UCSD-AML1 (cell line): ENCODE measurements at regions not wholly inside any gene's neighbourhood (a gene's known extent, or its start where the extent isn't known, plus 50 kb on each side); places are given as distances from the start of the nearest gene placed in this dataset.
"Not testable (repeated sequence)": the region's sequence is repeated elsewhere in the genome, so short reads cannot be mapped to it uniquely, and the experiment has no call there.

Experiments used
- DNase-seq: peaks from one replicate; lab custom pipeline; 2025; ENCODE audit not compliant: unreplicated experiment; lab: John Stamatoyannopoulos, UW

GRCh38 chr6:114955363-114955762 is 612.5 kb upstream of the HS3ST5 start:
- DNase-seq: no peak

GRCh38 chr6:114952229-114952628 is 609.4 kb upstream of the HS3ST5 start:
- DNase-seq: no peak

GRCh38 chr6:114945392-114945791 is 602.6 kb upstream of the HS3ST5 start:
- no peak for DNase-seq

GRCh38 chr6:114941078-114941477 is 598.3 kb upstream of the HS3ST5 start:
- DNase-seq: no peak

- no peak for DNase-seq
Measured at GRCh38 chr6:114940181-114940580, 597.4 kb upstream of the HS3ST5 start.

- no peak for DNase-seq
Measured at GRCh38 chr6:114939630-114940029, 596.8 kb upstream of the HS3ST5 start.

- no peak for DNase-seq
Measured at GRCh38 chr6:114936080-114936479, 593.3 kb upstream of the HS3ST5 start.

- DNase-seq: no peak
Measured at GRCh38 chr6:114934079-114934478, 591.3 kb upstream of the HS3ST5 start.

GRCh38 chr6:114928731-114929130 is 585.9 kb upstream of the HS3ST5 start:
- DNase-seq: not testable (repeated sequence)

- DNase-seq: no peak
Measured at GRCh38 chr6:114906096-114906495, 563.3 kb upstream of the HS3ST5 start.

- no peak for DNase-seq
Measured at GRCh38 chr6:114897536-114897935, 554.7 kb upstream of the HS3ST5 start.

- no peak for DNase-seq
Measured at GRCh38 chr6:114892211-114892610, 549.4 kb upstream of the HS3ST5 start.

GRCh38 chr6:114888241-114888640 is 545.4 kb upstream of the HS3ST5 start:
- no peak for DNase-seq

- DNase-seq: no peak
Measured at GRCh38 chr6:114886670-114887436, 544.0 kb upstream of the HS3ST5 start.

- DNase-seq: no peak
Measured at GRCh38 chr6:114879693-114880092, 536.9 kb upstream of the HS3ST5 start.

GRCh38 chr6:114878091-114878490 is 535.3 kb upstream of the HS3ST5 start:
- DNase-seq: no peak

- no peak for DNase-seq
Measured at GRCh38 chr6:114874410-114874809, 531.6 kb upstream of the HS3ST5 start.

- DNase-seq: not testable (repeated sequence)
Measured at GRCh38 chr6:114865506-114865905, 522.7 kb upstream of the HS3ST5 start.

- no peak for DNase-seq
Measured at GRCh38 chr6:114863610-114864009, 520.8 kb upstream of the HS3ST5 start.

- DNase-seq: no peak
Measured at GRCh38 chr6:114862819-114863218, 520.0 kb upstream of the HS3ST5 start.

GRCh38 chr6:114862064-114862463 is 519.2 kb upstream of the HS3ST5 start:
- no peak for DNase-seq

- no peak for DNase-seq
Measured at GRCh38 chr6:114844359-114844758, 501.5 kb upstream of the HS3ST5 start.

GRCh38 chr6:114839019-114839418 is 496.2 kb upstream of the HS3ST5 start:
- DNase-seq: no peak
